Natural killer cell (primary cell): ENCODE measurements at regions not wholly inside any gene's neighbourhood (a gene's known extent, or its start where the extent isn't known, plus 50 kb on each side); places are given as distances from the start of the nearest gene placed in this dataset.

Experiments used
- ATAC-seq, 3 donors: fragments of 150-1000 bp in 2 of 3; fragments of 200-7000 bp in 1 of 3; cut with Tn5 transposase; 1 replicate in 1 of 3; 2 replicates in 2 of 3; pipeline ENCODE4 v1.10.0; 2021; ENCODE audit warnings: mild to moderate bottlenecking in 2 of 3, moderate library complexity in 2 of 3
- DNase-seq, 2 donors: peaks; one replicate each; pipeline versions ENCODE4 v3.0.0 to v3.0.0-alpha.2; 2013 to 2021; ENCODE audit warnings: mixed read lengths in 1 of 2
- H3K27ac ChIP-seq: one replicate; pipeline ENCODE4 v1.5.1; 2013; ENCODE audit warnings: mild to moderate bottlenecking, low read length
- H3K27me3 ChIP-seq: one replicate; pipeline ENCODE4 v1.6.1; 2013; ENCODE audit warnings: low read length; ENCODE audit not compliant: control insufficient read depth, insufficient read depth
- H3K36me3 ChIP-seq: one replicate; pipeline ENCODE4 v1.6.1; 2013; ENCODE audit warnings: low read length; ENCODE audit not compliant: control insufficient read depth, insufficient read depth
- H3K4me1 ChIP-seq: one replicate; pipeline ENCODE4 v1.6.1; 2013; ENCODE audit warnings: low read length; ENCODE audit not compliant: control insufficient read depth, insufficient read depth
- H3K4me3 ChIP-seq: one replicate; pipeline ENCODE4 v1.5.1; 2013; ENCODE audit warnings: low read length
- H3K9me3 ChIP-seq: one replicate; pipeline ENCODE4 v1.6.1; 2013; ENCODE audit warnings: low read length; ENCODE audit not compliant: control insufficient read depth, insufficient read depth
- H3K27ac Mint-ChIP-seq, 2 donors: one replicate each; pipeline ENCODE4 v1.8.0; 2022; ENCODE audit warnings: mild to moderate bottlenecking in 2 of 2, mixed read lengths in 2 of 2, moderate library complexity in 1 of 2
- H3K27me3 Mint-ChIP-seq, 2 donors: one replicate each; pipeline ENCODE4 v1.8.0; 2022; ENCODE audit warnings: low read depth in 2 of 2, mixed read lengths in 2 of 2
- H3K36me3 Mint-ChIP-seq: one replicate; pipeline ENCODE4 v1.8.0; 2022; ENCODE audit warnings: mixed read lengths
- H3K4me1 Mint-ChIP-seq, 2 donors: one replicate each; pipeline ENCODE4 v1.8.0; 2022; ENCODE audit warnings: mixed read lengths in 2 of 2
- H3K4me3 Mint-ChIP-seq: one replicate; pipeline ENCODE4 v1.8.0; 2022; ENCODE audit warnings: mild to moderate bottlenecking, moderate library complexity, mixed read lengths
- H3K9me3 Mint-ChIP-seq, 2 donors: one replicate each; pipeline ENCODE4 v1.8.0; 2022; ENCODE audit warnings: mixed read lengths in 2 of 2
- WGBS: methylation state at CpG from one replicate; pipeline ENCODE4 v1.1.7; 2013; ENCODE audit warnings: missing lambda C conversion rate; ENCODE audit not compliant: insufficient coverage; 5-methylcytosine and 5-hydroxymethylcytosine counted together
- intact Hi-C: fragments of 100-400 bp; cut with micrococcal nuclease; formaldehyde crosslinking; loops from one replicate; pipeline ENCODE4 v1.14.2; 2022
- TF ChIP-seq, protein P1 (sequence below): fragments of 200-600 bp; IDR thresholded peaks from one replicate; pipeline ENCODE4 v1.8.0; 2022; ENCODE audit warnings: antibody characterized with exemption

DNA sequence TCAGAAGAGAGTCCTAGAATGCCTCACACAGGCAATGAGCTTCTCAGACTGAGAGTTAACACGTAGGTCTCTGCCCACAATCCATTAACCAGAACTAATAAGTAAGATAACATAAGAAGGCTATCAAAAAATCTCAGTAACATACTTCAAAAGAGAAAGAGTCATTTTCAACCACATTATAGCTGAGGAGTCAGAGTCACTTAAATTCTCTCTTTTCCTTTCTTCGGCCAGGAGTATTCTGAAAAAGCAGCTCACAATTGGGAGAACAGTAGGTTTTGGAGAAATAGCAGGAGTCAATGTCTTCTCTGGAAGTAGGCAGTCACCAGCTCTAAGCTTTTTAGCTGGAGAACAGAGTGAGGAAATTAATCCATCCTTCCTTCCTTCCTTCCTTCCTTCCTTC lies 1364.4 kb upstream of the NXPH2 start:
- H3K4me3 ChIP-seq = no peak overlapping the region
- Mint-ChIP-seq H3K4me1 (no peaks in the 10 kb centered on the region), H3K27me3 (no peaks in the 10 kb centered on the region), H3K4me3 (no peak overlapping the region), H3K36me3 (peaks cover 9% of the 10 kb centered on the region), H3K27ac (no peak overlapping the region), H3K9me3 (peaks cover 16% of the 10 kb centered on the region in 2 donors)
- DNase-seq (no peak), ATAC-seq (no peak)
- no peaks in the 10 kb centered on the region for H3K36me3 ChIP-seq
- H3K27me3 ChIP-seq = no peaks in the 10 kb centered on the region
- H3K9me3 ChIP-seq = peaks cover 3% of the 10 kb centered on the region
- no peaks in the 10 kb centered on the region for H3K4me1 ChIP-seq
- H3K27ac ChIP-seq = no peak overlapping the region
- intact Hi-C loops = no loop called here
- TF ChIP-seq, protein P1, sequence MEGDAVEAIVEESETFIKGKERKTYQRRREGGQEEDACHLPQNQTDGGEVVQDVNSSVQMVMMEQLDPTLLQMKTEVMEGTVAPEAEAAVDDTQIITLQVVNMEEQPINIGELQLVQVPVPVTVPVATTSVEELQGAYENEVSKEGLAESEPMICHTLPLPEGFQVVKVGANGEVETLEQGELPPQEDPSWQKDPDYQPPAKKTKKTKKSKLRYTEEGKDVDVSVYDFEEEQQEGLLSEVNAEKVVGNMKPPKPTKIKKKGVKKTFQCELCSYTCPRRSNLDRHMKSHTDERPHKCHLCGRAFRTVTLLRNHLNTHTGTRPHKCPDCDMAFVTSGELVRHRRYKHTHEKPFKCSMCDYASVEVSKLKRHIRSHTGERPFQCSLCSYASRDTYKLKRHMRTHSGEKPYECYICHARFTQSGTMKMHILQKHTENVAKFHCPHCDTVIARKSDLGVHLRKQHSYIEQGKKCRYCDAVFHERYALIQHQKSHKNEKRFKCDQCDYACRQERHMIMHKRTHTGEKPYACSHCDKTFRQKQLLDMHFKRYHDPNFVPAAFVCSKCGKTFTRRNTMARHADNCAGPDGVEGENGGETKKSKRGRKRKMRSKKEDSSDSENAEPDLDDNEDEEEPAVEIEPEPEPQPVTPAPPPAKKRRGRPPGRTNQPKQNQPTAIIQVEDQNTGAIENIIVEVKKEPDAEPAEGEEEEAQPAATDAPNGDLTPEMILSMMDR = no peak
- whole genome bisulfite sequencing = 100% methylated on average over 1 of the region's 2 CpGs

DNA sequence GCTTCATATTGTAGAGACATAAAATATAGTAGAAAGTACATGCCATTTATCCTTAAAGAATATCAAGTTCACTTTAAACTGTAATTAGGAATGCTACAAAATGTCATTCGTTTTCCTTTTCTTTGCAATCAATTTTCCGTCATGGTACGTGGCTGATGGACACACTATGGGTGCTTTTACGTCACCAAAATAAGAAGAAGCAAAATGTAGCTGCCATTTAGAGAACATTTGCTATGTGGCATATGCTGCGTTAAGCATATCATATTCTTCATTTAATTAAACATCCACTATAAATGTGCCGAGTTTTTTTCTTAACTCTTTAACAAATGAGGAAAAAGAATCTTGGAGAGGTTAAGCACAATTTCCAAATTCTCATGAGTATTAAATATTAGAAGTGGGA lies 1358.5 kb upstream of the NXPH2 start:
- intact Hi-C loops = no loop called here
- 86% methylated on average over 5 of the region's 6 CpGs for WGBS
- H3K4me1 ChIP-seq = no peaks in the 10 kb centered on the region
- Mint-ChIP-seq H3K4me3 (no peak overlapping the region), H3K27me3 (no peaks in the 10 kb centered on the region), H3K36me3 (peaks cover 9% of the 10 kb centered on the region), H3K4me1 (no peaks in the 10 kb centered on the region), H3K27ac (no peak overlapping the region), H3K9me3 (peaks cover 3 to 4% of the 10 kb centered on the region in 2 donors)
- TF ChIP-seq, protein P1 = no peak
- H3K27ac ChIP-seq = no peak overlapping the region
- peaks cover 3% of the 10 kb centered on the region for H3K9me3 ChIP-seq
- no peak overlapping the region for H3K4me3 ChIP-seq
- H3K27me3 ChIP-seq = no peaks in the 10 kb centered on the region
- ATAC-seq = no peak
- H3K36me3 ChIP-seq = no peaks in the 10 kb centered on the region
- DNase-seq = no peak

DNA sequence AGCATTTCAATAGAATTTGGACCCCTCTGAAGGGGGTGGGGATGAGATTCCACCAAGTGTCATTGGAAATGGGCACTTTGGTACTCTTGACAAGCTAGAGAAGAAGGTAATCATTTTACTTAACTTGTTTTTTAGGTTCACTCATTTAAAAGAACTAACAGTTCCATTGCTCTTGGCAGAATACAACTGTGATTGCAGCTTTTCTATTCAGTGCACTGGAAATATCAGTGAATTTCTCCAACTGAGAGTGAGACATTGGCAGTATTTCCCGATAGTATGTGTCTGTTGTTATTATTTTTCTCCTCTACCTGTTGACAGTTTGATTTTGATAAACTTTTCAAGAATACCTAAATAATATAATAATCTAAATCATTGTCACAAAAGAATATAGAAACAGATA lies 1356.7 kb upstream of the NXPH2 start:
- no peak overlapping the region for H3K27ac ChIP-seq
- DNase-seq = no peak
- TF ChIP-seq, protein P1 = no peak
- H3K9me3 ChIP-seq = peaks cover 3% of the 10 kb centered on the region
- WGBS = no CpG with 5 or more reads among the region's 1 CpG
- no peak overlapping the region for H3K4me3 ChIP-seq
- no peaks in the 10 kb centered on the region for H3K36me3 ChIP-seq
- intact Hi-C loops = no loop called here
- no peaks in the 10 kb centered on the region for H3K27me3 ChIP-seq
- ATAC-seq = no peak
- Mint-ChIP-seq H3K4me1 (no peaks in the 10 kb centered on the region), H3K9me3 (peaks cover 4 to 8% of the 10 kb centered on the region in 2 donors), H3K36me3 (peaks cover 9% of the 10 kb centered on the region), H3K27ac (no peak overlapping the region), H3K4me3 (no peak overlapping the region), H3K27me3 (no peaks in the 10 kb centered on the region)
- no peaks in the 10 kb centered on the region for H3K4me1 ChIP-seq

DNA sequence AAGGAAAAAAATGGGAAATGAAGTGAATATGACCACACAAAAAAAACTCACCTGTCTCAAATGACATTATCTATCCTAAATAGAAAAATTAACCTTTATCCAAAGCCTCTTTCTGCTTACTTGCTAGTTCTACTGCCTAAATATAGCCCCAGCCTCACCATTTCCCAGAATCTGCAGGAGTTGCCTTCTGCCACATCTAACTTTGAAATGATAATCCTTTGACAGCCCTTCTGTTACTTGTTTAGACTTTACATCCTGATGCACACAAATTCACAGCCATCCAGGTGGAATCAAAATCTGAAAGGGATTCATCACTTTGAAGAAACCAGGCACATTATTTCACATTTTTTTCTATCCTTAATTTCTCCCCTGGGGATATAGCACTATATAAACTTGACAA lies 1356.2 kb upstream of the NXPH2 start:
- H3K4me3 ChIP-seq = no peak overlapping the region
- H3K4me1 ChIP-seq = no peaks in the 10 kb centered on the region
- intact Hi-C loops = no loop called here
- ATAC-seq (no peak), DNase-seq (no peak)
- Mint-ChIP-seq H3K4me1 (no peaks in the 10 kb centered on the region), H3K4me3 (no peak overlapping the region), H3K9me3 (peaks cover 4 to 8% of the 10 kb centered on the region in 2 donors), H3K27ac (no peak overlapping the region), H3K27me3 (no peaks in the 10 kb centered on the region), H3K36me3 (peaks cover 9% of the 10 kb centered on the region)
- H3K27ac ChIP-seq = no peak overlapping the region
- TF ChIP-seq, protein P1 = no peak
- no peaks in the 10 kb centered on the region for H3K36me3 ChIP-seq
- no peaks in the 10 kb centered on the region for H3K27me3 ChIP-seq
- peaks cover 3% of the 10 kb centered on the region for H3K9me3 ChIP-seq
